ENCODE measurements at regions not wholly inside any gene's neighbourhood (a gene's known extent, or its start where the extent isn't known, plus 50 kb on each side); places are given as distances from the start of the nearest gene placed in this dataset.

- CTCF ChIA-PET = interaction anchor here (0.8 kb wide), 1 partner anchor 1400 kb away, joined by 3 read pairs; no protein-coding TSS in a partner anchor
- Histone ChIP-seq H3K27ac (no peak overlapping the region), H3K4me2 (no peak overlapping the region), H3K9me2 (ENCODE audit: insufficient read depth) (no peaks in the 10 kb centered on the region), H3K4me1 (replicated peaks; ENCODE audit: insufficient read depth) (peaks cover 5% of the 10 kb centered on the region; the same call in 1 of the 2 replicates), H3K79me2 (ENCODE audit: low read depth) (no peaks in the 10 kb centered on the region), H2AFZ (no peak overlapping the region), H4K20me1 (ENCODE audit: insufficient read depth) (no peaks in the 10 kb centered on the region), H3K36me3 (ENCODE audit: low read depth) (no peaks in the 10 kb centered on the region), H3K4me3 (no peak overlapping the region), H3K27me3 (ENCODE audit: insufficient read depth, low read depth) (no peaks in the 10 kb centered on the region), H3F3A (ENCODE audit: insufficient read depth, low read depth) (no peaks in the 10 kb centered on the region; the same call in 1 of the 2 replicates), H3K9me3 (ENCODE audit: insufficient read depth, low read depth) (no peaks in the 10 kb centered on the region)
- BruUV-seq (replicated peaks) = no TSS peak
- intact Hi-C loops (cut with micrococcal nuclease; ENCODE audit: unreplicated experiment) = no loop called here
- TF ChIP-seq CTCF (conservative IDR thresholded peaks at IDR 0.05) (no peak), EZH2 (IDR thresholded peaks at IDR 0.05; ENCODE audit: low read depth) (no peak)
- POLR2A ChIA-PET (ENCODE audit: unreplicated experiment) = no interaction called here
- DNase-seq = no peak
These were observed 146.6 kb upstream of the TUT7 start for GRCh38 chr9:86500667-86501435.

- Histone ChIP-seq H3K36me3 (ENCODE audit: low read depth) (no peaks in the 10 kb centered on the region), H3K79me2 (ENCODE audit: low read depth) (no peaks in the 10 kb centered on the region), H2AFZ (no peak overlapping the region), H3K4me2 (no peak overlapping the region), H3K27ac (no peak overlapping the region), H3F3A (ENCODE audit: insufficient read depth, low read depth) (peaks cover 7% of the 10 kb centered on the region), H3K9me3 (ENCODE audit: insufficient read depth, low read depth) (no peaks in the 10 kb centered on the region), H3K4me3 (no peak overlapping the region), H3K27me3 (ENCODE audit: insufficient read depth, low read depth) (no peaks in the 10 kb centered on the region), H3K9me2 (ENCODE audit: insufficient read depth) (no peaks in the 10 kb centered on the region), H3K4me1 (replicated peaks; ENCODE audit: insufficient read depth) (peaks cover 13% of the 10 kb centered on the region), H4K20me1 (ENCODE audit: insufficient read depth) (no peaks in the 10 kb centered on the region)
- ChIA-PET POLR2A (ENCODE audit: unreplicated experiment) (no interaction called here), CTCF (no interaction called here)
- BruUV-seq (replicated peaks) = no TSS peak
- DNase-seq = no peak
- intact Hi-C loops (cut with micrococcal nuclease; ENCODE audit: unreplicated experiment) = no loop called here
- TF ChIP-seq CTCF (conservative IDR thresholded peaks at IDR 0.05) (no peak), EZH2 (IDR thresholded peaks at IDR 0.05; ENCODE audit: low read depth) (no peak)
These were observed 145.8 kb upstream of the TUT7 start for GRCh38 chr9:86500031-86500430.

GRCh38 chr9:86494644-86495111, 140.5 kb upstream of the TUT7 start:
- no TSS peak for BruUV-seq (replicated peaks)
- no peaks in the 10 kb centered on the region for H3K9me3 ChIP-seq (ENCODE audit: insufficient read depth, low read depth)
- DNase-seq = peak in 1 of 2 experiments; percentile 92
- no peaks in the 10 kb centered on the region for H3K27me3 ChIP-seq (ENCODE audit: insufficient read depth, low read depth)
- peaks cover 17% of the 10 kb centered on the region for H3F3A ChIP-seq (ENCODE audit: insufficient read depth, low read depth)
- H3K4me1 ChIP-seq (replicated peaks; ENCODE audit: insufficient read depth) = peaks cover 17% of the 10 kb centered on the region
- H3K9me2 ChIP-seq (ENCODE audit: insufficient read depth) = no peaks in the 10 kb centered on the region
- intact Hi-C loops (cut with micrococcal nuclease; ENCODE audit: unreplicated experiment) = no loop called here
- ChIA-PET CTCF (no interaction called here), POLR2A (ENCODE audit: unreplicated experiment) (no interaction called here)
- H3K4me3 ChIP-seq = no peak overlapping the region
- H3K79me2 ChIP-seq (ENCODE audit: low read depth) = no peaks in the 10 kb centered on the region
- no peak for TF ChIP-seq CTCF (conservative IDR thresholded peaks at IDR 0.05)
- TF ChIP-seq EZH2 (IDR thresholded peaks at IDR 0.05; ENCODE audit: low read depth) = no peak
- H3K27ac ChIP-seq = peak overlapping the region; percentile 44
- H3K4me2 ChIP-seq = peak overlapping the region; percentile 44
- no peaks in the 10 kb centered on the region for H4K20me1 ChIP-seq (ENCODE audit: insufficient read depth)
- H2AFZ ChIP-seq = no peak overlapping the region
- H3K36me3 ChIP-seq (ENCODE audit: low read depth) = no peaks in the 10 kb centered on the region

Data from PC-9 (cell line).